ENCODE measurements at regions not wholly inside any gene's neighbourhood (a gene's known extent, or its start where the extent isn't known, plus 50 kb on each side); places are given as distances from the start of the nearest gene placed in this dataset.

DNA sequence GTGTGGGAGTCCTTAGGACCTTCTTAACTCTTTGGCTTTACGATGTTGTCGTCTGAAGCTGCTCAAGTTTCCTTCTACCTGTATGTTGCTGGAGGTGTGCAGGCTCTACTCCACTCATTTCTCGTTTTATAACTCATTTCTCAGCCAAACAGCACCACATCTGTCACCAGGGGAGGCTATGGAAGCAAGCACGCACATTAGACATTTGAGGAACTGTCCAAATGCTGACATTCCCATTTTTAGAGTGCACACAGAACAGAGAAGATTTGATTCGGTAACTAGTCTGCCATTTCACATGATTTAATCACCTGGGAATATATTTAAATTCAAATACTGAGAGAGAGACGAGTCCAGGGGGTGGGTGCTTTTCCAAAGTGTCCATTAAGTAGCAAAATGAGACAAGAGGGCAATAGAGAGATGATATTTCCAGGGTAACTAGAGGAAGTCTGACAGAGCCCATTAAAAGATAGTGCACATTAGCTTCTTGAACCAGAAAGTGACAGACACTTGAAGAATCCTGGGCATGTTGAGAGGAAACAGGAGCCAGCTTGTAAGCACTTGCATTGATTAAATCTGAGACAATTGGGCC, 793.3 kb downstream of the TDRD15 start:
- 46 to 55% methylated on average over 6 of the region's 6 CpGs for WGBS, 2 donors
- no peaks in the 10 kb centered on the region for H3K36me3 ChIP-seq (ENCODE audit: control insufficient read depth in 1 of 2, insufficient read depth in 2 of 2, low read length in 1 of 2)
- H3K4me1 ChIP-seq (ENCODE audit: control insufficient read depth in 1 of 2, insufficient read depth in 2 of 2, low read length in 2 of 2), result no peaks in the 10 kb centered on the region
- intact Hi-C loops (cut with DNase I), result no loop called here
- no peak overlapping the region for H3K4me3 ChIP-seq (ENCODE audit: low read length in 2 of 2)
- DNase-seq (no peak), ATAC-seq (ENCODE audit: low FRiP score) (no peak)
- H3K27me3 ChIP-seq (ENCODE audit: control insufficient read depth in 1 of 2, insufficient read depth in 2 of 2, low read length in 1 of 2), result no peaks in the 10 kb centered on the region
- no peaks in the 10 kb centered on the region for H3K9me3 ChIP-seq (ENCODE audit: control insufficient read depth, low read length)
- H3K27ac ChIP-seq (ENCODE audit: low read depth in 1 of 2, low read length in 2 of 2), result no peak overlapping the region

DNA sequence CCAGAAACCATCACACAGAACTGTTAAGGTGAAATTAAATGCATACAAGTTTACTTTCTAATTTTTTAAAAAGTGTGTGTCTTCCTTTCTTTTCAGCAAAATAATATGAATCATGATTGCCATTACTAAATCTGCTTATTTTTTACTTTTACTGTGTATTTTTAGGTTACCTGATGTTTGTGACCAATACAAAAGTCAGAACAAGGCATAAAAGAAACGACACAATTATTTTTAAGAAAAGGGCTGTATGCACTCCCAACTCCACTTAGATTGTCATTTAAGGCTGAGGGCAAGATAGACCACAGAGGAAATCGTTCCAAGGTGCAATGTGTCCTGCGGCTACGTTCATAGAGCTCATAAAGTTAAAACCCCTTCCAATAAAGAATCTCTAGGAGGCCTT, 797.0 kb downstream of the TDRD15 start:
- no peak overlapping the region for H3K4me3 ChIP-seq (ENCODE audit: low read length in 2 of 2)
- WGBS, 2 donors, result 84 to 91% methylated on average over 4 of the region's 4 CpGs
- no peaks in the 10 kb centered on the region for H3K36me3 ChIP-seq (ENCODE audit: control insufficient read depth in 1 of 2, insufficient read depth in 2 of 2, low read length in 1 of 2)
- H3K27me3 ChIP-seq (ENCODE audit: control insufficient read depth in 1 of 2, insufficient read depth in 2 of 2, low read length in 1 of 2), result no peaks in the 10 kb centered on the region
- intact Hi-C loops (cut with DNase I), result no loop called here
- no peaks in the 10 kb centered on the region for H3K4me1 ChIP-seq (ENCODE audit: control insufficient read depth in 1 of 2, insufficient read depth in 2 of 2, low read length in 2 of 2)
- no peaks in the 10 kb centered on the region for H3K9me3 ChIP-seq (ENCODE audit: control insufficient read depth, low read length)
- ATAC-seq (ENCODE audit: low FRiP score) (no peak), DNase-seq (no peak)
- no peak overlapping the region for H3K27ac ChIP-seq (ENCODE audit: low read depth in 1 of 2, low read length in 2 of 2)

DNA sequence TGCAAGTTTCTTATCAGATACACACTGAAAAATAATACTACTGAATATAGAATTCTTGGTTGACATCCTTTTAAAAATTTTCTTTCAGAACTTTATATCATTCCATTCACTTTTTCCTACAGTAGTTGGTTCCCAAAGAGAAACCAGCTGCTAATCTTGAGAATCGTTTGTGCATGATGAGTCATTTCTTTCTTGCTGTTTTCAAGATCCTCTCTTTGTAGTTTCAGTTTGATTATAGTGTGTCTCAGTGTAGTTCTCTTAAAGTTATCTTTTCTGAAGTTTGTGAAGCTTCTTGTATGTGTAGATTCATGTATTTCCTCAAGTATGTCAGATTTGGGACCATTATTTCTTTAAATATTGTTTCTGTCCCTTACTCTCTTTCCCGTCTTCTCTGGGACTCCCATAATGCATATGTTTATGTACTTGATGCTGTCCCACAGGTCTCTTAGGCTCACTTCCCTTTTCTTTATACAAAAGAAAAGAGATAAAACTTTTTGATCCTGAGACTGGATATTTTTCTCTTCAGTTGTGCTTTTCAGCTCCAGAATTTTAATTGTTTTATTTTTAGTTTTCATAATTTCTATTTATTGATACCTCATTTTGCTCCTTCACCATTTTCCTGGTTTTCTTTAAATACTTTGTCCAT, 801.0 kb downstream of the TDRD15 start:
- no peaks in the 10 kb centered on the region for H3K27me3 ChIP-seq (ENCODE audit: control insufficient read depth in 1 of 2, insufficient read depth in 2 of 2, low read length in 1 of 2)
- intact Hi-C loops (cut with DNase I), result no loop called here
- H3K9me3 ChIP-seq (ENCODE audit: control insufficient read depth, low read length), result no peaks in the 10 kb centered on the region
- no peaks in the 10 kb centered on the region for H3K4me1 ChIP-seq (ENCODE audit: control insufficient read depth in 1 of 2, insufficient read depth in 2 of 2, low read length in 2 of 2)
- no peak overlapping the region for H3K4me3 ChIP-seq (ENCODE audit: low read length in 2 of 2)
- ATAC-seq (ENCODE audit: low FRiP score) (no peak), DNase-seq (no peak)
- WGBS, 2 donors, result 76% methylated on average over 2 of the region's 2 CpGs
- no peak overlapping the region for H3K27ac ChIP-seq (ENCODE audit: low read depth in 1 of 2, low read length in 2 of 2)
- H3K36me3 ChIP-seq (ENCODE audit: control insufficient read depth in 1 of 2, insufficient read depth in 2 of 2, low read length in 1 of 2), result no peaks in the 10 kb centered on the region

DNA sequence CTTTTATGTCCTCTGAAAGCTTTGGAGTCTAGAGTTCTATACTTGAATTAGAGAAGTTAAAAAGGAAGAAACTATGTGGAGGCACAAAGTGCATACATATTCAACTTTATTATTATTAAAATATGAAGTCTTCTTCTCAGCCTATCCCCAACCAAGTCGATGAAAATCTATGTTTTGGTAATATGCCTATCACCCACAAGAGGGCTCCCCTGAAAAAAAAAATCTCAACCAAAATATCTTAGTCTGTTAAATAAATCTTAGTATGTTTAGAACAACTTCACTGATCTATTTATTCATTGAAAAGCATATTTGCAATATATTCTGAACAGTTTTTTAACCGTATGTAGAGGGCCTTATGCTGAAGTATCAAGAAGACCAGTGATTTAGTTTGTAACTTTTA, 804.5 kb downstream of the TDRD15 start:
- Histone ChIP-seq H3K27me3 (ENCODE audit: control insufficient read depth in 1 of 2, insufficient read depth in 2 of 2, low read length in 1 of 2) (no peaks in the 10 kb centered on the region), H3K27ac (ENCODE audit: low read depth in 1 of 2, low read length in 2 of 2) (no peak overlapping the region), H3K36me3 (ENCODE audit: control insufficient read depth in 1 of 2, insufficient read depth in 2 of 2, low read length in 1 of 2) (no peaks in the 10 kb centered on the region), H3K4me3 (ENCODE audit: low read length in 2 of 2) (no peak overlapping the region), H3K9me3 (ENCODE audit: control insufficient read depth, low read length) (no peaks in the 10 kb centered on the region), H3K4me1 (ENCODE audit: control insufficient read depth in 1 of 2, insufficient read depth in 2 of 2, low read length in 2 of 2) (no peaks in the 10 kb centered on the region)
- WGBS, 2 donors, result 72 to 78% methylated on average over 2 of the region's 2 CpGs
- DNase-seq (no peak), ATAC-seq (ENCODE audit: low FRiP score) (no peak)
- intact Hi-C loops (cut with DNase I), result no loop called here

DNA sequence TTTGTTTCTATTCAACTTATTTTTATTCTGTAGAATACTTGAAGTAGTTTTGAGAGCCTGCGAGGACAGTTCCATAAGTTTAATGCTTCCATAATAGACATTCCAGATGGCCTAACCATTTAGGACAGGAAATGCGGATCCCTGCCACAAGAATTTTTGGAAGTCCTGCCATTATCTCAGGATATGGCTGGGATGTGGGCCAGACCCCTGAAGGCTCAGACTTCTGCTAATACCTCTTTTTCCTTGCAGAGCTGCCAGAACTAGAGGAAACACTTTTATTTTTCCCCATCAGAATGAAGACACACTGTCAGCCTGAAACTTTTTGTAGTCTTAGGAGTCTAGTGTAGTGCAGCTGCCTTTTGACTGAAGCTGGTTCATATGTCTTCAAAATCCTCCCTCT, 806.5 kb downstream of the TDRD15 start:
- WGBS, 2 donors, result 79 to 91% methylated on average over 2 of the region's 2 CpGs
- H3K36me3 ChIP-seq (ENCODE audit: control insufficient read depth in 1 of 2, insufficient read depth in 2 of 2, low read length in 1 of 2), result no peaks in the 10 kb centered on the region
- no peak overlapping the region for H3K27ac ChIP-seq (ENCODE audit: low read depth in 1 of 2, low read length in 2 of 2)
- DNase-seq, result no peak
- H3K9me3 ChIP-seq (ENCODE audit: control insufficient read depth, low read length), result no peaks in the 10 kb centered on the region
- no peaks in the 10 kb centered on the region for H3K27me3 ChIP-seq (ENCODE audit: control insufficient read depth in 1 of 2, insufficient read depth in 2 of 2, low read length in 1 of 2)
- H3K4me1 ChIP-seq (ENCODE audit: control insufficient read depth in 1 of 2, insufficient read depth in 2 of 2, low read length in 2 of 2), result no peaks in the 10 kb centered on the region
- ATAC-seq (ENCODE audit: low FRiP score), result no peak
- H3K4me3 ChIP-seq (ENCODE audit: low read length in 2 of 2), result no peak overlapping the region
- intact Hi-C loops (cut with DNase I), result no loop called here

DNA sequence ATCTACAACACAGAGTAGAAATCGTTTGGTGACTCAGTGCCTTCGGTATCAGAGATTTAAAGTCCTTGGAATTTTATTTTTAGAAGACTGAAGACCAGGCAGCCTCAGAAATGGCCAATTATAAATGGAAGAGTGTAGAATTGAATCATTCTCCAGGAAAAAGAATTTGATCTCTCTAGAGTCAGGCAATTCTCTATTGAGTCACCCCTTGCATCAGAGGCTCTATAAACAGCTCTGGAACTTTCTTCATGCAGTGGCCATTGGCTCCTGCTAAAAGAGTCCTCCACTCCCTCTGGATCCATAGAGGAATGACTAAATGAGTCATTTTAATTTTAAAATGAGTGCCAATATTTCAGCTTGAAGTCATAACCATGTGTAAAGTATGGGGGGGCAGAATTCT, 816.2 kb downstream of the TDRD15 start:
- 45 to 50% methylated on average over 2 of the region's 2 CpGs for WGBS, 2 donors
- intact Hi-C loops (cut with DNase I), result no loop called here
- Histone ChIP-seq H3K27ac (ENCODE audit: low read depth in 1 of 2, low read length in 2 of 2) (no peak overlapping the region), H3K4me3 (ENCODE audit: low read length in 2 of 2) (no peak overlapping the region), H3K4me1 (ENCODE audit: control insufficient read depth in 1 of 2, insufficient read depth in 2 of 2, low read length in 2 of 2) (no peaks in the 10 kb centered on the region), H3K36me3 (ENCODE audit: control insufficient read depth in 1 of 2, insufficient read depth in 2 of 2, low read length in 1 of 2) (no peaks in the 10 kb centered on the region), H3K27me3 (ENCODE audit: control insufficient read depth in 1 of 2, insufficient read depth in 2 of 2, low read length in 1 of 2) (no peaks in the 10 kb centered on the region), H3K9me3 (ENCODE audit: control insufficient read depth, low read length) (no peaks in the 10 kb centered on the region)
- no peak for DNase-seq
- no peak for ATAC-seq (ENCODE audit: low FRiP score)

DNA sequence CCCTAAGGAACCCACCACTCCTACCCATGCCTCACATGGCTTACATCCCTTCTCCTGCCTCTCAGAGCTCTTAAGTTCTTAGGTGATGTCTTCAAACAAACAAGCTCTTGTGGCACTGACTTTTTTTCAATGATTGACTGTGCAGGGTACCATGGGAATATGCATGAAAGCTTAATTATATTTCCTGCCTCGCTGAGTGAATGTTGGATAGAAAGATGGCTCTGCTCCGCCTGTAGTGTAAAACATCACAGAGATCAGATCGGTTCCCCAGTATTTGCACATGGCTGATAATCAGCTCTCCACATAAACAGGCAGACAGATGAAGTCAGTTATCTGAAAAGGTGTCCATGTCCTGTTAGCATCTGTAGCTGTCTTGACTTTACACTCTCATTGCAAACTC, 820.8 kb downstream of the TDRD15 start:
- H3K27me3 ChIP-seq (ENCODE audit: control insufficient read depth in 1 of 2, insufficient read depth in 2 of 2, low read length in 1 of 2), result no peaks in the 10 kb centered on the region
- no peak overlapping the region for H3K4me3 ChIP-seq (ENCODE audit: low read length in 2 of 2)
- H3K9me3 ChIP-seq (ENCODE audit: control insufficient read depth, low read length), result no peaks in the 10 kb centered on the region
- H3K4me1 ChIP-seq (ENCODE audit: control insufficient read depth in 1 of 2, insufficient read depth in 2 of 2, low read length in 2 of 2), result no peaks in the 10 kb centered on the region
- intact Hi-C loops (cut with DNase I), result no loop called here
- no peak for ATAC-seq (ENCODE audit: low FRiP score)
- 85 to 89% methylated on average over 3 of the region's 3 CpGs for WGBS, 2 donors
- H3K36me3 ChIP-seq (ENCODE audit: control insufficient read depth in 1 of 2, insufficient read depth in 2 of 2, low read length in 1 of 2), result no peaks in the 10 kb centered on the region
- DNase-seq, result no peak
- no peak overlapping the region for H3K27ac ChIP-seq (ENCODE audit: low read depth in 1 of 2, low read length in 2 of 2)

DNA sequence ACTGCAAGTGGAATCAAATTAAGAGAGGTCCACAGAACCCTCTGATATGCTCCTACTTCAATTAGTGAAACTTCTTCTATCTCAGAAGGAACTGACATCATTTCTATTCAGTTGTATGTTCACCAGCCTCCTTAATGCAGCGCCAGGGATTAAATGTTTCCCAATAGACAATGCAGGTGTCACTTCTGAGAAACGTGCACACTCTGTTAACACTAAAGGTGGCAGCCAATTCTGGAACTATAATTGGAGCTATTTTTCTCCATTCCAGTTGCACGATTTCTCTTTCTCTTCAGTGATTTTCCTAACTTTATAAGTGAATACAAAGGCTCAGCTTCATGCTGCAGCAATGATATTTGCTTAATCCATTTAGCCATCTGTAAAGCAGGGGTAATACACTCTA, 821.9 kb downstream of the TDRD15 start:
- no peaks in the 10 kb centered on the region for H3K9me3 ChIP-seq (ENCODE audit: control insufficient read depth, low read length)
- no peaks in the 10 kb centered on the region for H3K27me3 ChIP-seq (ENCODE audit: control insufficient read depth in 1 of 2, insufficient read depth in 2 of 2, low read length in 1 of 2)
- no peak for DNase-seq
- H3K4me1 ChIP-seq (ENCODE audit: control insufficient read depth in 1 of 2, insufficient read depth in 2 of 2, low read length in 2 of 2), result no peaks in the 10 kb centered on the region
- 83 to 86% methylated on average over 3 of the region's 3 CpGs for WGBS, 2 donors
- no peak for ATAC-seq (ENCODE audit: low FRiP score)
- no peak overlapping the region for H3K27ac ChIP-seq (ENCODE audit: low read depth in 1 of 2, low read length in 2 of 2)
- intact Hi-C loops (cut with DNase I), result no loop called here
- no peak overlapping the region for H3K4me3 ChIP-seq (ENCODE audit: low read length in 2 of 2)
- no peaks in the 10 kb centered on the region for H3K36me3 ChIP-seq (ENCODE audit: control insufficient read depth in 1 of 2, insufficient read depth in 2 of 2, low read length in 1 of 2)

DNA sequence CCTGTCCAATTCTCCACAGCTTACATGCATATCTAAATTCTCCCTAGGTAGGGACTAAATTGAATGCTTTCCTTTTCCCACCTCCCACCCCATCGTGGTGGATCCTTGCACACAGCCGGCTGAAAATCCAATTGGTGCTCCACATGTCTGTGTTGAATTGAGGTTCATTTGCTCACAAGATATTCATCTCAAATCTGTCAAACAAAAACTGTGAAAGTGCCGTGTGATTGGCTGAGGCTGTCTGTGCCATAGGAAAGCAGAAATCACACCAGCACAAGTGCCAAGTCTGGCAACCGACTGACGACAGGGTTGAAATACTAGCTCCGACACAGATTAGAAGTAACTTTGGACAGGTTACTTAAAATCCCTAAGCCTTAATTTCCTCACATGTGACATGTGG, 823.3 kb downstream of the TDRD15 start:
- DNase-seq (no peak), ATAC-seq (ENCODE audit: low FRiP score) (no peak)
- Histone ChIP-seq H3K9me3 (ENCODE audit: control insufficient read depth, low read length) (no peaks in the 10 kb centered on the region), H3K36me3 (ENCODE audit: control insufficient read depth in 1 of 2, insufficient read depth in 2 of 2, low read length in 1 of 2) (no peaks in the 10 kb centered on the region), H3K27me3 (ENCODE audit: control insufficient read depth in 1 of 2, insufficient read depth in 2 of 2, low read length in 1 of 2) (no peaks in the 10 kb centered on the region), H3K4me1 (ENCODE audit: control insufficient read depth in 1 of 2, insufficient read depth in 2 of 2, low read length in 2 of 2) (no peaks in the 10 kb centered on the region), H3K4me3 (ENCODE audit: low read length in 2 of 2) (no peak overlapping the region), H3K27ac (ENCODE audit: low read depth in 1 of 2, low read length in 2 of 2) (no peak overlapping the region)
- 36 to 40% methylated on average over 6 of the region's 6 CpGs for WGBS, 2 donors
- intact Hi-C loops (cut with DNase I), result no loop called here

Data from aorta (tissue), 5 donors.